Left kidney (tissue), 1 donor: ENCODE measurements at regions not wholly inside any gene's neighbourhood (a gene's known extent, or its start where the extent isn't known, plus 50 kb on each side); places are given as distances from the start of the nearest gene placed in this dataset.

Experiments
- DNase-seq: peaks from one replicate; pipeline ENCODE4 v3.0.0-alpha.2; 2013

GRCh38 chr1:8267307-8267706, 50.6 kb upstream of the SLC45A1 start:
- no peak for DNase-seq

GRCh38 chr1:8266436-8267165, 51.3 kb upstream of the SLC45A1 start:
- DNase-seq: no peak

- no peak for DNase-seq
Measured at GRCh38 chr1:8263791-8264190, 54.1 kb upstream of the SLC45A1 start.

GRCh38 chr1:8261398-8261762, 56.5 kb upstream of the SLC45A1 start:
- DNase-seq: no peak

GRCh38 chr1:8259498-8260290, 58.2 kb upstream of the SLC45A1 start:
- DNase-seq: no peak

GRCh38 chr1:8257621-8258020, 60.3 kb upstream of the SLC45A1 start:
- DNase-seq: no peak

- no peak for DNase-seq
Measured at GRCh38 chr1:8256321-8256720, 61.6 kb upstream of the SLC45A1 start.

GRCh38 chr1:8255712-8256111, 62.2 kb upstream of the SLC45A1 start:
- no peak for DNase-seq

- no peak for DNase-seq
Measured at GRCh38 chr1:8252266-8252951, 65.5 kb upstream of the SLC45A1 start.

- no peak for DNase-seq
Measured at GRCh38 chr1:8251635-8252034, 66.3 kb upstream of the SLC45A1 start.

- DNase-seq: no peak
Measured at GRCh38 chr1:8249838-8250237, 68.1 kb upstream of the SLC45A1 start.

GRCh38 chr1:8247811-8248436, 70.0 kb upstream of the SLC45A1 start:
- no peak for DNase-seq

GRCh38 chr1:8244304-8244703, 73.6 kb upstream of the SLC45A1 start:
- no peak for DNase-seq

- DNase-seq: no peak
Measured at GRCh38 chr1:8242498-8242897, 75.4 kb upstream of the SLC45A1 start.

GRCh38 chr1:8241417-8242014, 76.4 kb upstream of the SLC45A1 start:
- no peak for DNase-seq

- DNase-seq: peak; percentile 68
Measured at GRCh38 chr1:8239306-8240023, 78.4 kb upstream of the SLC45A1 start.

GRCh38 chr1:8239039-8239305, 78.9 kb upstream of the SLC45A1 start:
- no peak for DNase-seq

GRCh38 chr1:8238141-8239038, 79.5 kb upstream of the SLC45A1 start:
- DNase-seq: no peak

GRCh38 chr1:8232036-8232757, 85.7 kb upstream of the SLC45A1 start:
- no peak for DNase-seq

GRCh38 chr1:8230292-8230621, 87.7 kb upstream of the SLC45A1 start:
- no peak for DNase-seq
